H1 (cell line): ENCODE measurements at regions not wholly inside any gene's neighbourhood (a gene's known extent, or its start where the extent isn't known, plus 50 kb on each side); places are given as distances from the start of the nearest gene placed in this dataset.

Experiments
- CHD7 ChIP-seq: fragments of 300-600 bp; sonication (generic); IDR thresholded peaks from 2 replicates; pipeline ENCODE4 v1.7.1; 2012; ENCODE audit warnings: low read length, moderate library complexity, mild to moderate bottlenecking, inconsistent platforms; ENCODE audit not compliant: insufficient replicate concordance
- GTF2F1 ChIP-seq: IDR thresholded peaks from 2 replicates; pipeline ENCODE4 v1.6.1; 2012; ENCODE audit warnings: low read depth, low read length, improper control_type of control experiment, borderline replicate concordance
- SP2 ChIP-seq: IDR thresholded peaks from 2 replicates; pipeline ENCODE4 v1.6.1; 2012; ENCODE audit warnings: mild to moderate bottlenecking, low read length, inconsistent platforms

- no peak for TF ChIP-seq CHD7
- TF ChIP-seq SP2: no peak
- no peak for TF ChIP-seq GTF2F1
These were observed 64.1 kb upstream of the STOX2 start (continued) for GRCh38 chr4:183841001-183841400.
